WTC11 (cell line): ENCODE measurements at regions not wholly inside any gene's neighbourhood (a gene's known extent, or its start where the extent isn't known, plus 50 kb on each side); places are given as distances from the start of the nearest gene placed in this dataset.
"Not testable (repeated sequence)": the region's sequence is repeated elsewhere in the genome, so short reads cannot be mapped to it uniquely, and the experiment has no call there.

Source experiments
- ATAC-seq: fragments of 200-7000 bp; cut with Tn5 transposase; 2 replicates; pipeline ENCODE4 v1.10.0; 2021; ENCODE audit warnings: mild to moderate bottlenecking, moderate library complexity
- CTCF ChIA-PET: fragments of 300-600 bp; sonication (Branson Sonifier 250); formaldehyde crosslinking; loops from one replicate; lab custom pipeline; 2021; ENCODE audit warnings: antibody characterized with exemption; lab: Charles Lee
- POLR2A ChIA-PET: fragments of 350-600 bp; sonication (Branson Sonifier 250); formaldehyde crosslinking; loops from one replicate; lab custom pipeline; 2021; ENCODE audit warnings: antibody characterized with exemption; lab: Charles Lee
- DNase-seq: peaks from one replicate; pipeline ENCODE4 v3.0.0; 2021; ENCODE audit warnings: low spot score
- H3K27ac Mint-ChIP-seq: 2 replicates; pipeline ENCODE4 v1.8.0; 2021; ENCODE audit warnings: mixed read lengths
- H3K27me3 Mint-ChIP-seq: 2 replicates; pipeline ENCODE4 v1.8.0; 2021; ENCODE audit warnings: low read depth, mild to moderate bottlenecking, moderate library complexity, mixed read lengths
- H3K36me3 Mint-ChIP-seq: 2 replicates; pipeline ENCODE4 v1.8.0; 2021; ENCODE audit warnings: mixed read lengths
- H3K4me1 Mint-ChIP-seq: 2 replicates; pipeline ENCODE4 v1.8.0; 2022; ENCODE audit warnings: mixed read lengths
- H3K4me3 Mint-ChIP-seq: 2 replicates; pipeline ENCODE4 v1.8.0; 2021; ENCODE audit warnings: mild to moderate bottlenecking, moderate library complexity, mixed read lengths
- H3K9me3 Mint-ChIP-seq: 2 replicates; pipeline ENCODE4 v1.8.0; 2021; ENCODE audit warnings: mixed read lengths
- AFF4 ChIP-seq: sonication (generic); formaldehyde crosslinking; IDR thresholded peaks from 2 replicates; pipeline ENCODE4 v1.8.1; 2023; ENCODE audit warnings: mild to moderate bottlenecking, missing genetic modification reagents, borderline replicate concordance
- ATF2 ChIP-seq: sonication (generic); formaldehyde crosslinking; IDR thresholded peaks from 2 replicates; pipeline ENCODE4 v1.8.1; 2022; ENCODE audit warnings: low read depth, missing genetic modification reagents, borderline replicate concordance
- CDX4 ChIP-seq: fragments of 250-450 bp; sonication (Bioruptor Pico); IDR thresholded peaks from 2 replicates; pipeline ENCODE4 v1.9.0; 2021; ENCODE audit warnings: moderate library complexity, mild to moderate bottlenecking, inconsistent platforms, borderline replicate concordance
- E2F1 ChIP-seq: sonication (generic); formaldehyde crosslinking; IDR thresholded peaks from 2 replicates; pipeline ENCODE4 v1.8.0; 2022; ENCODE audit warnings: mild to moderate bottlenecking, missing genetic modification reagents
- FOXK1 ChIP-seq: sonication (generic); formaldehyde crosslinking; IDR thresholded peaks from 2 replicates; pipeline ENCODE4 v1.8.0; 2022; ENCODE audit warnings: mild to moderate bottlenecking, moderate library complexity, missing genetic modification reagents
- JAZF1 ChIP-seq: fragments of 250-450 bp; sonication (Bioruptor Pico); IDR thresholded peaks from 2 replicates; pipeline ENCODE4 v1.9.0; 2021; ENCODE audit warnings: moderate library complexity, mild to moderate bottlenecking, inconsistent platforms
- MAX ChIP-seq: sonication (generic); formaldehyde crosslinking; IDR thresholded peaks from 2 replicates; pipeline ENCODE4 v1.8.0; 2022; ENCODE audit warnings: mild to moderate bottlenecking, missing genetic modification reagents
- MXD4 ChIP-seq: fragments of 250-450 bp; sonication (Bioruptor Pico); IDR thresholded peaks from 2 replicates; pipeline ENCODE4 v1.8.0; 2021; ENCODE audit warnings: mild to moderate bottlenecking, moderate library complexity, borderline replicate concordance
- MYBL2 ChIP-seq: sonication (generic); formaldehyde crosslinking; IDR thresholded peaks from 2 replicates; pipeline ENCODE4 v1.8.1; 2023; ENCODE audit warnings: mild to moderate bottlenecking, moderate library complexity, missing genetic modification reagents
- NFE2L1 ChIP-seq: sonication (generic); formaldehyde crosslinking; IDR thresholded peaks from 2 replicates; pipeline ENCODE4 v1.8.1; 2023; ENCODE audit warnings: missing genetic modification reagents
- NR2C2 ChIP-seq: sonication (generic); formaldehyde crosslinking; IDR thresholded peaks from 2 replicates; pipeline ENCODE4 v1.8.0; 2022; ENCODE audit warnings: mild to moderate bottlenecking, missing genetic modification reagents
- OVOL2 ChIP-seq: fragments of 250-450 bp; sonication (Bioruptor Pico); IDR thresholded peaks from 2 replicates; pipeline ENCODE4 v1.9.0; 2021; ENCODE audit warnings: mild to moderate bottlenecking, borderline replicate concordance
- RORB ChIP-seq: fragments of 250-450 bp; sonication (Bioruptor Pico); IDR thresholded peaks from 2 replicates; pipeline ENCODE4 v1.9.0; 2021; ENCODE audit warnings: mild to moderate bottlenecking
- SMAD3 ChIP-seq: sonication (generic); formaldehyde crosslinking; IDR thresholded peaks from 2 replicates; pipeline ENCODE4 v1.8.0; 2022; ENCODE audit warnings: missing genetic modification reagents, mild to moderate bottlenecking, borderline replicate concordance
- SMAD4 ChIP-seq: sonication (generic); formaldehyde crosslinking; IDR thresholded peaks from 2 replicates; pipeline ENCODE4 v1.8.0; 2022; ENCODE audit warnings: mild to moderate bottlenecking, missing genetic modification reagents
- STAT6 ChIP-seq: sonication (generic); formaldehyde crosslinking; conservative IDR thresholded peaks from 2 replicates; pipeline ENCODE4 v1.8.1; 2023; ENCODE audit warnings: mild to moderate bottlenecking, low read depth, missing genetic modification reagents, moderate library complexity
- TCF7 ChIP-seq: sonication (generic); formaldehyde crosslinking; IDR thresholded peaks from 2 replicates; pipeline ENCODE4 v1.8.0; 2022; ENCODE audit warnings: mild to moderate bottlenecking, low read depth, missing genetic modification reagents, moderate library complexity
- TEAD1 ChIP-seq: sonication (generic); formaldehyde crosslinking; IDR thresholded peaks from 2 replicates; pipeline ENCODE4 v1.8.0; 2022; ENCODE audit warnings: mild to moderate bottlenecking, missing genetic modification reagents
- ZNF281 ChIP-seq: sonication (generic); formaldehyde crosslinking; IDR thresholded peaks from 2 replicates; pipeline ENCODE4 v1.8.0; 2023; ENCODE audit warnings: mild to moderate bottlenecking, missing genetic modification reagents

- no peak for TF ChIP-seq NR2C2 (CRISPR knock-in tag)
- no peak for TF ChIP-seq MAX (CRISPR knock-in tag)
- TF ChIP-seq MXD4 = no peak
- TF ChIP-seq FOXK1 (CRISPR knock-in tag) = no peak
- no peak for TF ChIP-seq JAZF1 (CRISPR knock-in tag)
- no peak for TF ChIP-seq TEAD1
- TF ChIP-seq RORB (CRISPR knock-in tag) = no peak
- no peak for TF ChIP-seq MYBL2
- TF ChIP-seq AFF4 (CRISPR knock-in tag) = no peak
- no peak for TF ChIP-seq NFE2L1 (CRISPR knock-in tag)
- no peak for TF ChIP-seq CDX4 (CRISPR knock-in tag)
- no peak for TF ChIP-seq STAT6 (CRISPR knock-in tag)
- no peak for TF ChIP-seq ATF2 (CRISPR knock-in tag)
- TF ChIP-seq OVOL2 (CRISPR knock-in tag) = no peak
- Mint-ChIP-seq H3K27me3 (no peaks in the 10 kb centered on the region; the same call in 1 of the 2 replicates), H3K4me1 (no peaks in the 10 kb centered on the region), H3K4me3 (no peak overlapping the region), H3K36me3 (no peaks in the 10 kb centered on the region), H3K9me3 (no peaks in the 10 kb centered on the region), H3K27ac (no peak overlapping the region)
- DNase-seq = no peak
- ChIA-PET CTCF (no interaction called here), POLR2A (no interaction called here)
- ATAC-seq = no peak
Measured at GRCh38 chr7:136386876-136387275, 409.7 kb upstream of the MTPN start.

GRCh38 chr7:136371409-136371808 is 394.2 kb upstream of the MTPN start:
- H3K36me3 Mint-ChIP-seq, ATAC-seq, H3K27ac Mint-ChIP-seq, DNase-seq, H3K27me3 Mint-ChIP-seq, H3K9me3 Mint-ChIP-seq, POLR2A ChIA-PET, H3K4me1 Mint-ChIP-seq, H3K4me3 Mint-ChIP-seq, CTCF ChIA-PET: not testable (repeated sequence)

GRCh38 chr7:136370137-136370536 is 393.0 kb upstream of the MTPN start:
- CTCF ChIA-PET = no interaction called here
- POLR2A ChIA-PET = no interaction called here
- Mint-ChIP-seq H3K9me3 (no peaks in the 10 kb centered on the region), H3K27ac (no peak overlapping the region), H3K36me3 (no peaks in the 10 kb centered on the region), H3K4me1 (no peaks in the 10 kb centered on the region), H3K27me3 (no peaks in the 10 kb centered on the region; the same call in 1 of the 2 replicates), H3K4me3 (no peak overlapping the region)
- no peak for ATAC-seq
- no peak for DNase-seq
- TF ChIP-seq E2F1 (CRISPR knock-in tag) (no peak), ZNF281 (no peak), TCF7 (no peak), SMAD4 (no peak), SMAD3 (no peak)
